WERI-Rb-1 (cell line): ENCODE measurements at regions not wholly inside any gene's neighbourhood (a gene's known extent, or its start where the extent isn't known, plus 50 kb on each side); places are given as distances from the start of the nearest gene placed in this dataset.

Source experiments
- DNase-seq: peaks from one replicate; pipeline ENCODE4 v3.0.0-alpha.2; 2020
- H3K27ac ChIP-seq: fragments of 250-450 bp; sonication (Bioruptor Pico); 2 replicates; pipeline ENCODE4 v1.5.1; 2020; ENCODE audit warnings: mild to moderate bottlenecking, moderate library complexity
- H3K27me3 ChIP-seq: fragments of 250-450 bp; sonication (Bioruptor Pico); 2 replicates; pipeline ENCODE4 v1.5.1; 2021; ENCODE audit warnings: mild to moderate bottlenecking, low read depth, moderate library complexity; ENCODE audit not compliant: insufficient read depth, severe bottlenecking
- H3K36me3 ChIP-seq: fragments of 250-450 bp; sonication (Bioruptor Pico); 2 replicates; pipeline ENCODE4 v1.5.1; 2020; ENCODE audit warnings: mild to moderate bottlenecking, moderate library complexity
- H3K4me3 ChIP-seq: 2 replicates; pipeline ENCODE4 v1.5.1; 2011; ENCODE audit warnings: low read depth, mild to moderate bottlenecking, control low read depth, low read length
- H3K9me3 ChIP-seq: fragments of 250-450 bp; sonication (Bioruptor Pico); 2 replicates; pipeline ENCODE4 v1.5.1; 2021; ENCODE audit warnings: mild to moderate bottlenecking, moderate library complexity; ENCODE audit not compliant: severe bottlenecking
- CTCF ChIP-seq: IDR thresholded peaks from 2 replicates; pipeline ENCODE4 v1.5.1; 2011; ENCODE audit warnings: low read depth, mild to moderate bottlenecking, control low read depth, inconsistent platforms, low read length

- no peaks in the 10 kb centered on the region for H3K36me3 ChIP-seq
- H3K4me3 ChIP-seq = no peak overlapping the region
- H3K27me3 ChIP-seq = no peaks in the 10 kb centered on the region
- TF ChIP-seq CTCF = no peak
- no peak for DNase-seq
- H3K27ac ChIP-seq = no peak overlapping the region
- H3K9me3 ChIP-seq = no peaks in the 10 kb centered on the region
These were observed 773.6 kb upstream of the B3GALT2 start for GRCh38 chr1:193960040-193960439.

GRCh38 chr1:193957556-193958095 lies 771.2 kb upstream of the B3GALT2 start:
- H3K4me3 ChIP-seq = no peak overlapping the region
- no peaks in the 10 kb centered on the region for H3K27me3 ChIP-seq
- H3K27ac ChIP-seq = no peak overlapping the region
- H3K36me3 ChIP-seq = no peaks in the 10 kb centered on the region
- TF ChIP-seq CTCF = no peak
- no peaks in the 10 kb centered on the region for H3K9me3 ChIP-seq
- no peak for DNase-seq

GRCh38 chr1:193952778-193953374 lies 766.5 kb upstream of the B3GALT2 start:
- no peak for DNase-seq
- no peak for TF ChIP-seq CTCF
- no peaks in the 10 kb centered on the region for H3K27me3 ChIP-seq

GRCh38 chr1:193951984-193952383 lies 765.6 kb upstream of the B3GALT2 start:
- TF ChIP-seq CTCF = no peak
- no peaks in the 10 kb centered on the region for H3K9me3 ChIP-seq
- no peaks in the 10 kb centered on the region for H3K36me3 ChIP-seq

More at GRCh38 chr1:193952778-193953374, 766.5 kb upstream of the B3GALT2 start:
- Histone ChIP-seq H3K36me3 (no peaks in the 10 kb centered on the region), H3K4me3 (no peak overlapping the region), H3K27ac (no peak overlapping the region), H3K9me3 (no peaks in the 10 kb centered on the region)

GRCh38 chr1:193944454-193944853 lies 758.0 kb upstream of the B3GALT2 start:
- no peak overlapping the region for H3K4me3 ChIP-seq
- H3K27ac ChIP-seq = no peak overlapping the region
- no peaks in the 10 kb centered on the region for H3K9me3 ChIP-seq
- no peaks in the 10 kb centered on the region for H3K36me3 ChIP-seq
- no peak for DNase-seq
- TF ChIP-seq CTCF = no peak
- H3K27me3 ChIP-seq = no peaks in the 10 kb centered on the region

More at GRCh38 chr1:193951984-193952383, 765.6 kb upstream of the B3GALT2 start:
- DNase-seq = no peak
- no peak overlapping the region for H3K4me3 ChIP-seq
- H3K27ac ChIP-seq = no peak overlapping the region
- no peaks in the 10 kb centered on the region for H3K27me3 ChIP-seq

GRCh38 chr1:193940176-193940575 lies 753.8 kb upstream of the B3GALT2 start:
- Histone ChIP-seq H3K9me3 (no peaks in the 10 kb centered on the region), H3K27me3 (no peaks in the 10 kb centered on the region), H3K27ac (no peak overlapping the region), H3K36me3 (no peaks in the 10 kb centered on the region), H3K4me3 (no peak overlapping the region)
- no peak for DNase-seq
- no peak for TF ChIP-seq CTCF
